Fibroblast of the aortic adventitia (primary cell): ENCODE measurements at regions not wholly inside any gene's neighbourhood (a gene's known extent, or its start where the extent isn't known, plus 50 kb on each side); places are given as distances from the start of the nearest gene placed in this dataset.

ENCODE experiments used
- DNase-seq: peaks from one replicate; pipeline ENCODE4 v3.0.0-alpha.2; 2010; ENCODE audit warnings: low read depth
- H3K4me3 ChIP-seq: 2 replicates; pipeline ENCODE4 v1.5.1; 2011; ENCODE audit warnings: low read depth, mild to moderate bottlenecking, control low read depth, low read length, moderate library complexity
- TF ChIP-seq, protein P1 (sequence below): IDR thresholded peaks from 2 replicates; pipeline ENCODE4 v1.5.1; 2011; ENCODE audit warnings: mild to moderate bottlenecking, low read length, control low read depth, inconsistent platforms; ENCODE audit not compliant: insufficient read depth

DNA sequence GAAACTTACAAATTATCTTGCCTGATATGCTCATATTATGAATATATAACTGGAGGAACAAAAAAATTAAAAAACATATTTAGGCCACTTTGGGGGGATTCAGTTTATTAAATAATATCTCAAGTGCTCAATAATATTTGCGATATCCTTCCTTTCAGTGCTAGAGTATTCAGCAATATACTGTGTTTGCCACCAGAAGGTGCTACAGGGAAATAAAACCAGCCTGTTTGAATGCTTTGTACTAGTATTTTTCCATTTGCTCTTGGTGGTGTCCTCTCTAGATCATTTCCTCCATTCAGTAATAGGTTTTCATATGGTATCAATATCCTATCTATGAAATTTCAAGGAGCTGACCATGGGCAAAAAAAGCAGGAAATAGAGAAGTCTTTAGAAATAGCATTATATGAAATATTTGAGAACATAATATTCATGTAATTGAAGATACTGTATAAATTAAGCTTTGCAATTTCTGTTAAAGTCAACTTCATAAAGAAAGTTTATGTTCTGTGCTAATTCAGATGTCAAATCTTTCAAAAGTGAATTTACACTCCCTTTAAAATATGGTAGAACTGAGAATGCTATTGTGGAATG is 106.2 kb upstream of the NAV3 start:
- TF ChIP-seq, protein P1, sequence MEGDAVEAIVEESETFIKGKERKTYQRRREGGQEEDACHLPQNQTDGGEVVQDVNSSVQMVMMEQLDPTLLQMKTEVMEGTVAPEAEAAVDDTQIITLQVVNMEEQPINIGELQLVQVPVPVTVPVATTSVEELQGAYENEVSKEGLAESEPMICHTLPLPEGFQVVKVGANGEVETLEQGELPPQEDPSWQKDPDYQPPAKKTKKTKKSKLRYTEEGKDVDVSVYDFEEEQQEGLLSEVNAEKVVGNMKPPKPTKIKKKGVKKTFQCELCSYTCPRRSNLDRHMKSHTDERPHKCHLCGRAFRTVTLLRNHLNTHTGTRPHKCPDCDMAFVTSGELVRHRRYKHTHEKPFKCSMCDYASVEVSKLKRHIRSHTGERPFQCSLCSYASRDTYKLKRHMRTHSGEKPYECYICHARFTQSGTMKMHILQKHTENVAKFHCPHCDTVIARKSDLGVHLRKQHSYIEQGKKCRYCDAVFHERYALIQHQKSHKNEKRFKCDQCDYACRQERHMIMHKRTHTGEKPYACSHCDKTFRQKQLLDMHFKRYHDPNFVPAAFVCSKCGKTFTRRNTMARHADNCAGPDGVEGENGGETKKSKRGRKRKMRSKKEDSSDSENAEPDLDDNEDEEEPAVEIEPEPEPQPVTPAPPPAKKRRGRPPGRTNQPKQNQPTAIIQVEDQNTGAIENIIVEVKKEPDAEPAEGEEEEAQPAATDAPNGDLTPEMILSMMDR: peak; percentile 76
- peak; percentile 75 for DNase-seq
- no peak overlapping the region for H3K4me3 ChIP-seq

- no peak overlapping the region for H3K4me3 ChIP-seq
- TF ChIP-seq, protein P1: no peak
- DNase-seq: no peak
Measured at GRCh38 chr12:77723308-77723707, 107.4 kb upstream of the NAV3 start.

GRCh38 chr12:77722536-77722935 is 108.2 kb upstream of the NAV3 start:
- no peak overlapping the region for H3K4me3 ChIP-seq
- TF ChIP-seq, protein P1: no peak
- no peak for DNase-seq

GRCh38 chr12:77720258-77720657 is 110.4 kb upstream of the NAV3 start:
- no peak for DNase-seq
- no peak overlapping the region for H3K4me3 ChIP-seq
- TF ChIP-seq, protein P1: no peak

- no peak overlapping the region for H3K4me3 ChIP-seq
- TF ChIP-seq, protein P1: no peak
- DNase-seq: no peak
Measured at GRCh38 chr12:77710209-77710608, 120.5 kb upstream of the NAV3 start.

DNA sequence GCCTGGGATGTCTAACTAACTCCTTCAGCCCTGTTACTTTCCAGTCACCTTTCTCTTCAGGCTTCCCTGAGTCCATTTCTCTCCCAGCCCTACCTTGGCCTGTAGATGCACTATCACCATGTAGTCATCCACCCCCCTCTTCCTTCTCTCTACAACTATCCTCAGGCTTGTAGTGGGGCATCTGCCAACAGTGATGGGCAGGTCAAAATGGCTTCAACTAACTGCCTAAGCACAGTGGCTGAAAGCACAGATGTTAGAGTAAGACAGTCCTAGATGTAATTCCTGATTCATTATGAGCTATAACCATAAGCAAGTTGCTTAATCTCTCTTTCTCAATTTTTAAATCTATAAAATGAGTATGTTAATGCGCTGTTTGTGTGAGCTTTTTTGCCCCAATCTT is 133.6 kb upstream of the NAV3 start:
- TF ChIP-seq, protein P1: no peak
- H3K4me3 ChIP-seq: no peak overlapping the region
- DNase-seq: no peak

DNA sequence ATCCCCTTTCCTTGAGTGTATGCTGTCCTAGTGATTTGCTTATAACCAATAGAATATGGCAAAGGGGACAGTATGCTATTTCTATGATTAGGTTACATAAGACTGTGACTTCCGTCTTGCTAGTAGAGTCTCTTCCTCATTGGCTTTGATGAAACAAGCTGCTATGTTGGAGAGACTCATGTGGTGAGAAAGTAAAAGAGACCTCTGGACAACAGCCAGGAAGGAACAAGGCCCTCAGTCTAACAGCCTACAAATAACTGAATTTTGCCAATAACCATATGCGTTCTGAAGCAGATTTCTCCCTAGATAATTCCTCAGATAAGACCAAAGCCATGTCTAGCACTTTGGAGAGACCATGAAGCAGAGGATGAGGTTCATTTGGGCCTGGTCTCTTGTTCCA is 134.5 kb upstream of the NAV3 start:
- TF ChIP-seq, protein P1: no peak
- DNase-seq: peak; percentile 22
- no peak overlapping the region for H3K4me3 ChIP-seq
